Prostate gland (tissue), 2 donors: ENCODE measurements at regions not wholly inside any gene's neighbourhood (a gene's known extent, or its start where the extent isn't known, plus 50 kb on each side); places are given as distances from the start of the nearest gene placed in this dataset.

ENCODE experiments used
- DNase-seq: peaks from one replicate; pipeline ENCODE4 v3.0.0-alpha.2; 2019; ENCODE audit warnings: low spot score
- H3K27ac ChIP-seq, 2 donors: fragments of 200-600 bp; sonication (generic); 2 replicates each; pipeline ENCODE4 v1.5.1; 2017 to 2019
- H3K27me3 ChIP-seq: fragments of 200-600 bp; sonication (generic); replicated peaks from 2 replicates; pipeline ENCODE4 v1.5.1; 2019; ENCODE audit not compliant: insufficient read depth
- H3K36me3 ChIP-seq, 2 donors: fragments of 200-600 bp; sonication (generic); 1 replicate in 1 of 2; 2 replicates in 1 of 2; pipeline versions ENCODE4 v1.5.1 to v1.8.1; 2017 to 2019
- H3K4me1 ChIP-seq: fragments of 200-600 bp; sonication (generic); replicated peaks from 2 replicates; pipeline ENCODE4 v1.5.1; 2019
- H3K4me3 ChIP-seq, 2 donors: fragments of 200-600 bp; sonication (generic); 2 replicates each; pipeline ENCODE4 v1.5.1; 2017 to 2019
- H3K9me3 ChIP-seq: fragments of 200-600 bp; sonication (generic); 2 replicates; pipeline ENCODE4 v1.5.1; 2017
- CTCF ChIP-seq, 4 experiments: fragments of 200-600 bp in 2 of 4; fragments of 450-650 bp in 2 of 4; sonication (generic) in 2 of 4; IDR thresholded peaks; 1 replicate in 3 of 4; 2 replicates in 1 of 4; pipeline ENCODE4 v1.5.1; 2016 to 2019; ENCODE audit warnings: antibody characterized with exemption in 4 of 4, mild to moderate bottlenecking in 2 of 4, moderate library complexity in 2 of 4
- POLR2A ChIP-seq: fragments of 450-650 bp; IDR thresholded peaks from one replicate; pipeline ENCODE4 v1.6.1; 2016; ENCODE audit warnings: antibody characterized with exemption, mild to moderate bottlenecking
- POLR2AphosphoS5 ChIP-seq: sonication (generic); formaldehyde crosslinking; IDR thresholded peaks from one replicate; pipeline ENCODE4 v1.6.1; 2017; ENCODE audit warnings: antibody characterized with exemption
- WGBS: methylation state at CpG from one replicate; pipeline ENCODE4 v1.1.5; 2018; 5-methylcytosine and 5-hydroxymethylcytosine counted together
- intact Hi-C: fragments of 100-400 bp; cut with DNase I; formaldehyde crosslinking; loops from one replicate; pipeline ENCODE4 v1.14.2; 2022

GRCh38 chr15:81686021-81686420 lies 312.0 kb upstream of the TMC3 start:
- no peak overlapping the region for H3K27ac ChIP-seq
- no peaks in the 10 kb centered on the region for H3K4me1 ChIP-seq
- 90% methylated on average over 4 of the region's 4 CpGs for WGBS
- H3K9me3 ChIP-seq, result no peaks in the 10 kb centered on the region
- intact Hi-C loops, result no loop called here
- H3K36me3 ChIP-seq, result no peaks in the 10 kb centered on the region
- H3K27me3 ChIP-seq, result no peaks in the 10 kb centered on the region
- H3K4me3 ChIP-seq, result no peak overlapping the region
- TF ChIP-seq CTCF (IDR thresholded peaks at IDR 0.05) (no peak), POLR2A (no peak), POLR2AphosphoS5 (no peak)
- DNase-seq, result no peak

- no peak overlapping the region for H3K27ac ChIP-seq
- no peaks in the 10 kb centered on the region for H3K9me3 ChIP-seq
- no peak for DNase-seq
- H3K36me3 ChIP-seq, result no peaks in the 10 kb centered on the region
- H3K4me3 ChIP-seq, result no peak overlapping the region
- H3K27me3 ChIP-seq, result no peaks in the 10 kb centered on the region
- intact Hi-C loops, result no loop called here
- TF ChIP-seq CTCF (IDR thresholded peaks at IDR 0.05) (no peak), POLR2A (no peak), POLR2AphosphoS5 (no peak)
- H3K4me1 ChIP-seq, result no peaks in the 10 kb centered on the region
Measured at GRCh38 chr15:81685237-81685636, 311.2 kb upstream of the TMC3 start.

GRCh38 chr15:81680829-81681228 lies 306.8 kb upstream of the TMC3 start:
- no peak for DNase-seq
- Histone ChIP-seq H3K9me3 (no peaks in the 10 kb centered on the region), H3K36me3 (no peaks in the 10 kb centered on the region), H3K27ac (no peak overlapping the region), H3K27me3 (no peaks in the 10 kb centered on the region), H3K4me1 (no peaks in the 10 kb centered on the region), H3K4me3 (no peak overlapping the region)
- intact Hi-C loops, result no loop called here
- no peak for TF ChIP-seq CTCF (IDR thresholded peaks at IDR 0.05)
- no peak for TF ChIP-seq POLR2AphosphoS5
- no peak for TF ChIP-seq POLR2A

- no peak for TF ChIP-seq POLR2A
- no peak for TF ChIP-seq CTCF (IDR thresholded peaks at IDR 0.05)
- TF ChIP-seq POLR2AphosphoS5, result no peak
- H3K27ac ChIP-seq, result no peak overlapping the region
- no peaks in the 10 kb centered on the region for H3K36me3 ChIP-seq
- no peak overlapping the region for H3K4me3 ChIP-seq
- no peak for DNase-seq
- intact Hi-C loops, result no loop called here
- H3K27me3 ChIP-seq, result no peaks in the 10 kb centered on the region
- no peaks in the 10 kb centered on the region for H3K4me1 ChIP-seq
- no peaks in the 10 kb centered on the region for H3K9me3 ChIP-seq
- 12% methylated on average over 1 of the region's 1 CpG for WGBS
Measured at GRCh38 chr15:81666839-81667238, 292.8 kb upstream of the TMC3 start.

- 76% methylated on average over 5 of the region's 5 CpGs for WGBS
- Histone ChIP-seq H3K9me3 (no peaks in the 10 kb centered on the region), H3K4me1 (no peaks in the 10 kb centered on the region), H3K27me3 (no peaks in the 10 kb centered on the region), H3K4me3 (no peak overlapping the region), H3K36me3 (no peaks in the 10 kb centered on the region), H3K27ac (no peak overlapping the region)
- TF ChIP-seq POLR2A (no peak), POLR2AphosphoS5 (no peak), CTCF (IDR thresholded peaks at IDR 0.05) (no peak)
- DNase-seq, result no peak
- intact Hi-C loops, result no loop called here
Measured at GRCh38 chr15:81660976-81661375, 287.0 kb upstream of the TMC3 start.
